ENCODE measurements at regions not wholly inside any gene's neighbourhood (a gene's known extent, or its start where the extent isn't known, plus 50 kb on each side); places are given as distances from the start of the nearest gene placed in this dataset.

DNA sequence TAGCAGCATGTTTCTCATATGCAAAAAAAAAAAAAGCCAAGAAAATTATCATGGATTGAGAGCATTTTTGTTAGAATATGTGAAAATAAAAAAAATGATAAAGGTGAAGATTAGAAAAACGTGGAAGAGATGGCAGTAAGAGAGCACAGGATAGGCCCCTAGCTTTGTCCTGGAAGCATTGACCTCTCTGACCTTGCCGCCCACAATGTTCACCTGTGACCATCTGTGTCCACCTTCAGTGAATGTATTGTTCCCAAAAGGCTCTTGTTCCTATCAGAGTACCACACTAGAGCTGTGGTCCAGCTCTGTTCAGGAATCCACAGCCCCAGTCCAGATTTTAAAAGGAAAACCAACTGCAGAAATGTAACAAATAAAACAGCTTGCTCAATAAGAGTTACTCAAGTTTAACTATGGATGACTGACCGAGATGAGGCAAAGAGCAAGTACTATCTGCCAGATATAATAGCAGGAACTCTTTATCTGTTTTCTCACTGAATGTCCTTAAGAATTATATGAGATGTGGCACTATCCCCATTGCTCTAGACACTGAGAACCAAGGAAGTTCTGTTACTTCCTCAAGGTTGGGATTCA lies 287.7 kb upstream of the STXBP5 start:
- Mint-ChIP-seq H3K36me3 (ENCODE audit: low read depth, unreplicated experiment) (no peaks in the 10 kb centered on the region), H3K27ac (ENCODE audit: unreplicated experiment) (no peak overlapping the region), H3K9me3 (ENCODE audit: unreplicated experiment) (no peaks in the 10 kb centered on the region), H3K4me3 (ENCODE audit: unreplicated experiment) (no peak overlapping the region), H3K27me3 (ENCODE audit: unreplicated experiment) (no peaks in the 10 kb centered on the region), H3K4me1 (ENCODE audit: unreplicated experiment) (peaks cover 12% of the 10 kb centered on the region)
- TF ChIP-seq, protein P1, sequence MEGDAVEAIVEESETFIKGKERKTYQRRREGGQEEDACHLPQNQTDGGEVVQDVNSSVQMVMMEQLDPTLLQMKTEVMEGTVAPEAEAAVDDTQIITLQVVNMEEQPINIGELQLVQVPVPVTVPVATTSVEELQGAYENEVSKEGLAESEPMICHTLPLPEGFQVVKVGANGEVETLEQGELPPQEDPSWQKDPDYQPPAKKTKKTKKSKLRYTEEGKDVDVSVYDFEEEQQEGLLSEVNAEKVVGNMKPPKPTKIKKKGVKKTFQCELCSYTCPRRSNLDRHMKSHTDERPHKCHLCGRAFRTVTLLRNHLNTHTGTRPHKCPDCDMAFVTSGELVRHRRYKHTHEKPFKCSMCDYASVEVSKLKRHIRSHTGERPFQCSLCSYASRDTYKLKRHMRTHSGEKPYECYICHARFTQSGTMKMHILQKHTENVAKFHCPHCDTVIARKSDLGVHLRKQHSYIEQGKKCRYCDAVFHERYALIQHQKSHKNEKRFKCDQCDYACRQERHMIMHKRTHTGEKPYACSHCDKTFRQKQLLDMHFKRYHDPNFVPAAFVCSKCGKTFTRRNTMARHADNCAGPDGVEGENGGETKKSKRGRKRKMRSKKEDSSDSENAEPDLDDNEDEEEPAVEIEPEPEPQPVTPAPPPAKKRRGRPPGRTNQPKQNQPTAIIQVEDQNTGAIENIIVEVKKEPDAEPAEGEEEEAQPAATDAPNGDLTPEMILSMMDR (IDR thresholded peaks at IDR 0.05; ENCODE audit: unreplicated experiment), result no peak
- no peak for DNase-seq (ENCODE audit: low spot score)

DNA sequence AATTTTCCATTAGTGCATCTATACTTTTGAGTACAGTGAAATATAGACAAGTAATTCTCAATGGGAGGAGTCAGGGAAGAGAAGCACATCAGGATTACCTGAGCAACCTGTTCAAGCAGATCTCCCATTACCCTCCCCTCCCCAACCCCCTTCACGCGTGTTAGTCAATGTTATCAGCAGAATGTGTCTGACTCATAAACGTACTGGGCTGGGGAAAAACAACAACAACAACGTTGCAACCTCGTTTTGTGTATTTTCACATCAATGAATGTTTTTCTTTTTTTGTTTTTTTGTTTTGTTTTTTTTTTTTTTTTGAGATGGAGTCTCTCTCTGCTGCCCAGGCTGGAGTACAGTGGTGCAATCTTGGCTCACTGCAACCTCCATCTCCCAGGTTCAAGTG lies 287.0 kb upstream of the STXBP5 start:
- Mint-ChIP-seq H3K4me1 (ENCODE audit: unreplicated experiment) (peaks cover 12% of the 10 kb centered on the region), H3K27me3 (ENCODE audit: unreplicated experiment) (no peaks in the 10 kb centered on the region), H3K4me3 (ENCODE audit: unreplicated experiment) (no peak overlapping the region), H3K27ac (ENCODE audit: unreplicated experiment) (no peak overlapping the region), H3K36me3 (ENCODE audit: low read depth, unreplicated experiment) (no peaks in the 10 kb centered on the region), H3K9me3 (ENCODE audit: unreplicated experiment) (no peaks in the 10 kb centered on the region)
- no peak for DNase-seq (ENCODE audit: low spot score)
- TF ChIP-seq, protein P1 (IDR thresholded peaks at IDR 0.05; ENCODE audit: unreplicated experiment), result no peak

DNA sequence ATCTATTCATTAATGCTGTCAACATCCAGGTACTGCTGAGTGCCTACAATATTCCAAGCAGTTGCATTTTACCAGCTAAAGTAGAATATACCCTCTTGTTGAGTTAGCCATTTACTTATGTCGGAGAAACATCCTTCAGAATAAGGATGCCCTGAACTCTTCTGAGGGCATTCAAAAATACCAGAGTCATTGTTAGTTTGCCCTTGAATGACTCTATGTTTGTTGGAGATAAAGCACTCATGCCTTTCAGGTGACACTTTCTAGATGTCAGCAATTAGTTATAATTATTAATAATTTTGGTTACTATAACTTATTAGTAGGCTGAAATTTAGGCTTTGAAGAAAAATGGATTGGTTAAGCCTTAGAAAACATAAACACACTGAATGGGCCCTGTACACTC lies 286.2 kb upstream of the STXBP5 start:
- H3K4me1 Mint-ChIP-seq (ENCODE audit: unreplicated experiment), result peaks cover 11% of the 10 kb centered on the region
- H3K9me3 Mint-ChIP-seq (ENCODE audit: unreplicated experiment), result no peaks in the 10 kb centered on the region
- no peaks in the 10 kb centered on the region for H3K36me3 Mint-ChIP-seq (ENCODE audit: low read depth, unreplicated experiment)
- TF ChIP-seq, protein P1 (IDR thresholded peaks at IDR 0.05; ENCODE audit: unreplicated experiment), result no peak
- no peaks in the 10 kb centered on the region for H3K27me3 Mint-ChIP-seq (ENCODE audit: unreplicated experiment)
- H3K27ac Mint-ChIP-seq (ENCODE audit: unreplicated experiment), result no peak overlapping the region
- no peak overlapping the region for H3K4me3 Mint-ChIP-seq (ENCODE audit: unreplicated experiment)
- no peak for DNase-seq (ENCODE audit: low spot score)

DNA sequence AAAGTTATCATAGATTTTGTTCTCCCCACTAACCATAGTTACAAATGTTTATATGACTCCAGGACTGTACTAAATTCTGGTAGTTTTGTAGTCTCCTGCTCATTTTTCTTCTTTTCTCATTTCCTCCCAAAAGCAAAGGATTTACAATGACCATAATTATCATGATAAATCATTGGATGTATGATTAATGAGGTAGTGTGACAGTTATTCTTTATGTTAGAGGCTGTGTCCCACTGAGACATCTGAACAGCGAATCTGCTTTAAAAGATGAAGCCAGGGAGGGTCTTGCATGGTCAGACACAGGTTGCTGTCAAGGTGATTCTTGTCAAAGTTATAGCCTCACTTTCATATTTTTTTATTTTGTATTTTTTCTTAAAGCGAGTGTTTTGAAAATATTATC lies 285.2 kb upstream of the STXBP5 start:
- Mint-ChIP-seq H3K4me1 (ENCODE audit: unreplicated experiment) (peaks cover 5% of the 10 kb centered on the region), H3K36me3 (ENCODE audit: low read depth, unreplicated experiment) (no peaks in the 10 kb centered on the region), H3K27me3 (ENCODE audit: unreplicated experiment) (no peaks in the 10 kb centered on the region), H3K4me3 (ENCODE audit: unreplicated experiment) (no peak overlapping the region), H3K27ac (ENCODE audit: unreplicated experiment) (no peak overlapping the region), H3K9me3 (ENCODE audit: unreplicated experiment) (no peaks in the 10 kb centered on the region)
- TF ChIP-seq, protein P1 (IDR thresholded peaks at IDR 0.05; ENCODE audit: unreplicated experiment), result no peak
- DNase-seq (ENCODE audit: low spot score), result no peak

DNA sequence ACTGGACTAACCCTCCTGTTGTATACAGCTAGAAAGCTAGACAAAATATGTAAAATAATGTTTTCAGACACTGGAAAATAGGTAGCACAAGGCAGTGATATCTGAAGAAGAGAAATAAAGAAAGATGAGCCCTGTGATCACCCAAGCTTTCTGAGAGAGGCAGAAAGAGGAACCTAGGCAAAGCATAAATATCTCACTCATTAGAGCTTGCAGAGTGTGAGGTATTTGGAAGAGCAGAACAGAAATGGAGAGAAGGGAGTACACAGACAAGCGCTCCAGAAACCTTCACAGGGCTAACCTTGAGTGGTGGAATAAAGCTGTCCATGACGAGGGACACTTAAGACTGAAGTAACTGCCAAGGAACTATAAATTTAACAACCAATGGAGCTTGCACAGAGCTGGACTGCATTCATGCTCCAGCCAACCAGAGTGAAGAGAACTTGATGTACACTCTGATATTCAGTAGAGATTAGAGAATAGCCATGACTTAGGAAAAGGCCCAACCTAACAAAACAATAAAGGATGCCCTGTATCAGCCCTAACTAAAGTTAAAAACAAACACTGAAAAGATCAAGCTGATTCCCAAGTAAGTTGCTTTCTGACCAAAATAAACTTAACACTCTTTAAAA lies 280.9 kb upstream of the STXBP5 start:
- Mint-ChIP-seq H3K4me3 (ENCODE audit: unreplicated experiment) (no peak overlapping the region), H3K27me3 (ENCODE audit: unreplicated experiment) (no peaks in the 10 kb centered on the region), H3K4me1 (ENCODE audit: unreplicated experiment) (no peaks in the 10 kb centered on the region), H3K36me3 (ENCODE audit: low read depth, unreplicated experiment) (no peaks in the 10 kb centered on the region), H3K27ac (ENCODE audit: unreplicated experiment) (no peak overlapping the region), H3K9me3 (ENCODE audit: unreplicated experiment) (no peaks in the 10 kb centered on the region)
- DNase-seq (ENCODE audit: low spot score), result no peak
- TF ChIP-seq, protein P1 (IDR thresholded peaks at IDR 0.05; ENCODE audit: unreplicated experiment), result no peak
